ENCODE measurements at regions not wholly inside any gene's neighbourhood (a gene's known extent, or its start where the extent isn't known, plus 50 kb on each side); places are given as distances from the start of the nearest gene placed in this dataset.
"Not testable (repeated sequence)": the region's sequence is repeated elsewhere in the genome, so short reads cannot be mapped to it uniquely, and the experiment has no call there.

DNA sequence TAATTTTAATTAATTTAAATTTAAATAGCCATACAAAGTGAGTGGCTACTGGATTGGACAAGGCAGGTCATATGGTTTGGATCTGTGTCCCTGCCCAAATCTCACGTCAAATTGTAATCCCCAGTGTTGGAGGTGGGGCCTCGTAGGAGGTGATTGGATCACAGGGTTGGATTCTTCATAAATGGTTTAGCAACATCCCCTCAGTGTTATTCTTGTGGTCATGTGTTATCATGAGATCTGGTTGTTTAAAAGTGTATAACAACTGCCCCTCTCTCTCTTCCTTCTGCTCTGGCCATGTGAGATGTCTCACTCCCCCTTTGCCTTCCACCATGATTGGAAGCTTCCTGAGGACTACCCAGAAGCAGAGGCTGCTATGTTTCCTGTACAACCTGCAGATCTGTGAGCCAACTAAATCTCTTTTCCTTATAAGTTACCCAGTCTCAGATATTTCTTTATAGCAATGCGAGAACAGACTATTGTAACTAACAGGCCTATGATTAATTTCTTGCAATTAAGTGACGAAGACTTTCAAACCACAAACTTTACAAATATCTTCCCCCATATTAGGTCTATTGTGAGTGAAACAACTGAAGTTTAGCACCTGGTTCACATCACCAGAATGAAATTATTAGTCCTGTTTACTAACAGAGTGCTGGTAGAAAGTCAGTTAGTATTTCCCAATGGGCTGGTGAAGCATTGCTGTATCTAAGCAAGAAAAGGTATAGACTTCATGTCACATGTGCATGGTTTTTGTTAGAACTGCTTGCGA lies 60.0 kb upstream of the TNFAIP3 start:
- H3K27ac ChIP-seq, result no peak overlapping the region
- no peak overlapping the region for H3K4me3 ChIP-seq

DNA sequence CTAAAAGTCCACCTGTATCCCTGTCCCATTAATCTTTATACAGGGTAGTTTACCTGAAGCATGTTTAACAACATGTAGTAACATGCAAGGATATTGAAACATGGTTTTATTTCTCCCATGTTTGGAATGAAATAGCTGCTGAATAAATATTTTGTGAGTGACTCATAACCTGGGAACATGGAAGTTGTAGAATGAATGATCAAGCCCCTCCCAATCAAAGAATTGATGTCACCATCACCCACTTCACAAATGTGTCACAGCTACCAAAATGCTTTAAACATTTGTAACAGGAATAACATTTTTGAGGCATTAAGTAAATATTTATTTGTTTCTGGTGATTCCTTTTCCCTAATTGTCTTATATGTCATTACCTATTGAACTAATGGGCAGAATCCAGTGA lies 58.9 kb upstream of the TNFAIP3 start:
- H3K4me3 ChIP-seq, result no peak overlapping the region
- peak overlapping the region in 1 of 21 experiments; percentile 22 for H3K27ac ChIP-seq

DNA sequence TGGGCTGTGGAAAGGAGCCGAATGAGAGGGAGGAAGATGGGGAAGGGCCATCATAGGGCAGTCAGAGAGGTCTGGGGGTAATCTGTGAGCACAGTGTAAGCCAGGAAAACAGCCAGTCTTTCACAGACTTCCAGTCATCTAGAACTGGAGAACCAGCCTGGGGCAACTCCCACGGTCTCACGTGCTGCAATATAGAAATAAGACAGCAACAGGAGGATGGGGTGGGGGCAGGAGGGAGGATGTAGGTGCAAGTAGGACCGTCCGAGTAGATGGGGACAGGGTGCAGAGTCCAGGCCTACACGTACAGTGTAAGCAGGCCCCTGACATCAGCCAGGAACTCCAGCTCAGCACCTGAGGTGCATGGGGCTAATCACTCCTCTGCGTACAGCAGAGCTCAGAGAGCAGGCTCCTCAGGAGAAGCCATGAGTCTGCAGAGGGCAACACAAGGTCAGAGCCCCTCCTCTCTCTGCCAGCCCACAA lies 58.2 kb upstream of the TNFAIP3 start:
- Histone ChIP-seq H3K4me3 (no peak overlapping the region), H3K27ac (peak overlapping the region in 1 of 21 experiments; percentile 7)

DNA sequence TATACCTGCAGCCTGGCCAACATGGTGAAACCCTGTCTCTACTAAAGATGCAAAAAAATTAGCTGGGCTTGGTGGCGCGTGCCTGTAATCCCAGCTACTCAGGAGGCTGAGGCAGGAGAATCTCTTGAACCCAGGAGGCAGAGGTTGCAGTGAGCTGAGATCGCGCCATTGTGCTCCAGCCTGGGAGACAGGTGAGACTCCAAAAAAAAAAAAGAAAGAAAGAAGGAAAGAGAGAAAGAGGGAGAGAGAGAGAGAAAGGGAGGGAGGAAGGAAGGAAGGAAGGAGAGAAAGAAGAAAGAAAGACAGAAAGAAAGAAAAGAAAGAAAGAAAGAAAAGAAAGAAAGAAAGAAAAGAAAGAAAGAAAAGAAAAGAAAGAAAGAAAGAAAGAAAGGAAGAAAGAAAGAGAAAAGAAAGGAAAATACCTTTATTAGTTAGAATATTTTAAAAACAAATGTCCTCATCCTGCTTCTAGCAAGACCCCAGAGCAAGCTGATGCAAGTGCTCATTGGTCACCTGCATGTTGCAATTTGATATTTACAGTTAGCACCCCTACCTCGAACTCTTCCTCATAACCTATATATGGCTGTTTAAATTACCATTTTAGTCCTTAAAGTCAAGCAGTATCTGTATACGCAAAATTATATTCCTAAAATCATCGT lies 57.0 kb upstream of the TNFAIP3 start:
- not testable (repeated sequence) for H3K4me3 ChIP-seq
- peak overlapping the region in 1 of 21 experiments; percentile 75 for H3K27ac ChIP-seq

DNA sequence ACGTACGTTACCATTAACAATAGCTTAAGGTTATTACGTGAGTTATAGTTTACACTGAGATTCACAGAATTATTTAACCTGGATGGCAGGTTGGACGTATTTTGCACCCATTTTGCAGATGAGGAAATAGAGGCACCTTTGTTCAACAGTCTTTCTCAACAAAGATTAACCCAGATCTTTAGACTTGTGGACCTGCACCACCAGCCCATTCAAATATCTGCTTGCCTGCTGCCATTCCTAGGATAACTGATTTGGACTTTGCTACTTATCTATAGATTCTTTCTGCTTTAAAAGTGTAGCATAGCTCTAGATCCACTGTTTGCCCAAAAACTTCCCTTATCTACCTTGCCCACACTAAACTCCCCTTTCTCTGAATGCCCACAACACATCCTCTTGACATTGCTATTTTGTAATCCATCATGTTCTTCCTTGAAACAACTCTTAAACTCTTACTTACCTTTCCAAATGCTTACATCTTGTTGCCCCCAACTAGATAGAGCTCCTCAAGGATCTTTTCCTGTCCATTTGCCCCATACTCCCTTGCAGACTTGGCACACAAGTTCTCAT lies 56.4 kb upstream of the TNFAIP3 start:
- peak overlapping the region in 16 of 21 experiments; percentile 12 to 81 (median 58) for H3K27ac ChIP-seq

DNA sequence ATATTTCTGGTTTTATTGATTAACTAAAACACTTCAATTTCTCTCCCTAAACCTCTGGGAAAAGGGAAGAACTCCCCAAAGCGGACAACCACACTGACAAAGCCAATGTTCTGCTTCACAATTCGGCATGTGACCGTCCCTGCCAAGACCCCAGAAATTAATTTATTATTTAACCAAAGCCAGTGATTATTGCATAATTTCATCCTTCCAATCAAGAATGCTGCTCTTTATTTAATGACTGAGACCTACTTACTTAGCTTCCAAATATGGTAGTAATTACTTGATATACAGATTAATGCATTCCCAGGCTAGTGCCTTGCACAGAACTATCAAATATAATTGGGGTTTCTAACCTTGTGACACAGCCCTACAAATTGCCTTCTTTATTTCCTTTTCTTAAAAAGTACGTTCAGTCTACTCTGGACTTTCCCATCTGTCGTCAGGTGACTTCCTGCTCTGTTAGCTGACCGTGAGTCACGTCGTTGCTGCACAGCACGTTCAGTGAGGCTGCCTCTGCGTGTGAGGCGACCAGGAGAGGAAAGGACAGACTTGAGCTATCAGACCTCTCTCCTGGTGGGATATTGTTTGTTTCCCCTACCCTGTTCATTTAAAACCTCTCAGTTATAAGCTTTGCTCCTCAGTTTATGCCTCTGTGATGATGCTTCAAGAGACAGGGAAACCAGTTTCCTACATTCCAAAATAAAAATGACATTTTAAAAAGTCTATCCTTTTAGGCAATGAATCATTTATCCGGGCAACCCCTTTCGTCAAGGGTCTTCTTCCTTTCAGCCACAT lies 55.7 kb upstream of the TNFAIP3 start:
- H3K4me3 ChIP-seq, result no peak overlapping the region
- H3K27ac ChIP-seq, result peak overlapping the region in 18 of 21 experiments; percentile 12 to 81 (median 59)

More for the DNA sequence above, 56.4 kb upstream of the TNFAIP3 start:
- H3K4me3 ChIP-seq, result no peak overlapping the region

DNA sequence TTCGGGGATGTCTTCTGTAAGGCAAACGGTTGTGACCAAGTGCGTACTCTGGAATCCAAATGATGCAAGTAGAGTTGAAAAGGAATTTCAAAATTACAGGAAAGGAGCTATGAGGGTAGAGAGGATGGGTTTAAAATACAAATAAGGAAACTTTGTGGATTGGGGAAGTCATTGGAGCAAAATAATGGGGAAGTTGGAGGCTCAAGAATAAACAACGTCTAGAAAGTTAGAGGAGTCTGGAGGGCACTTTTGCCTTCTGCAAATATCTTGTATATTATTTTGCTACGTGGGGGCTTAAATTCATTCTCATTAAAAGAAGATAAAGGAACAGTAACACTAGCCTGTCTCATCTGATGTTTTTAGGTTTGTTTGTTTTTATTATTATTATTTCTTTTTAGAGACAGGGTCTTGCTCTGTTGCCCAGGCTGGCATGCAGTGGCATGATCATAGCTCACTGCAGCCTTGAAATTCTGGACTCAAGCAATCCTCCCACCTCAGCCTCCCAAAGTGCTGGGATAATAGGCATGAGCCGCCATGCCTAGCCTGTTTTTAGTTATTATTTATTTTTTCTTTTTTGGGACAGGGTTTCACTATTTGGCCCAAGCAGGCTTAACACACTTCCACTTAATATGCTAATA lies 55.0 kb upstream of the TNFAIP3 start:
- H3K4me3 ChIP-seq, result no peak overlapping the region
- peak overlapping the region in 17 of 21 experiments; percentile 12 to 81 (median 58) for H3K27ac ChIP-seq

DNA sequence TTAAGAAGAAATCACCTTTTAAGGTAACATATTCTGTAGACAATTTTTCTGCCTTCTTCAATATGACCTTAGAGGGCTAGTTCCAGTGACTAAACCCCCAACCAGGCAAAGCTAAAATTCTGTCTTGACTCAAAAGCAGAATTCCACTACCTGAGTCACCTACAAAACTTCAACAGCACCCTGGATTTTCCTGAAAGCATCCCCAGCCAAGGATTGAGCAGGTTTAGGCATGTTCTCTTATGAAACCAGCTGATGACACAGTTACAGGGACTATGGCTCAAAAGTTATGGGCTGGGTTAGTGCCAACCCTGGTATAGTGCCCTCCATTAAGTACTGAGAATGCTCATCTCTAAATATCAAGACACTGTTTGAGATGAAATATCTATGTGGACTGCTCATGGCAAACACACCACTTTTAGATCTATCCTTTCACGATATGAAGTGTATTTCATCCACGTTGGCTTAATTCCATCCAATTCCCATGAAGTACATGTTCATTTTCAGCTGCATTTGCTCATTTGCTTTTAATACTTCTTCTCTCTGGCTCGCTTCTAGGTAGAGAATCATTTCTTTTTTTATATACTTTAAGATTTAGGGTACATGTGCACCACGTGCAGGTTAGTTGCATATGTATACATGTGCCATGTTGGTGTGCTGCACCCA lies 53.6 kb upstream of the TNFAIP3 start:
- H3K27ac ChIP-seq, result peak overlapping the region in 1 of 21 experiments; percentile 38
- H3K4me3 ChIP-seq, result no peak overlapping the region

DNA sequence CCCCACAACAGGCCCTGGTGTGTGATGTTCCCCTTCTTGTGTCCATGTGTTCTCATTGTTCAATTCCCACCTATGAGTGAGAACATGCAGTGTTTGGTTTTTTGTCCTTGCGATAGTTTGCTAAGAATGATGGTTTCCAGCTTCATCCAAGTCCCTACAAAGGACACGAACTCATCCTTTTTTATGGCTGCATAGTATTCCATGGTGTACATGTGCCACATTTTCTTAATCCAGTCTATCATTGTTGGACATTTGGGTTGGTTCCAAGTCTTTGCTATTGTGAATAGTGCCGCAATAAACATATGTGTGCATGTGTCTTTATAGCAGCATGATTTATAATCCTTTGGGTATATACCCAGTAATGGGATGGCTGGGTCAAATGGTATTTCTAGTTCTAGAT lies 53.0 kb upstream of the TNFAIP3 start:
- not testable (repeated sequence) for H3K27ac ChIP-seq, H3K4me3 ChIP-seq

DNA sequence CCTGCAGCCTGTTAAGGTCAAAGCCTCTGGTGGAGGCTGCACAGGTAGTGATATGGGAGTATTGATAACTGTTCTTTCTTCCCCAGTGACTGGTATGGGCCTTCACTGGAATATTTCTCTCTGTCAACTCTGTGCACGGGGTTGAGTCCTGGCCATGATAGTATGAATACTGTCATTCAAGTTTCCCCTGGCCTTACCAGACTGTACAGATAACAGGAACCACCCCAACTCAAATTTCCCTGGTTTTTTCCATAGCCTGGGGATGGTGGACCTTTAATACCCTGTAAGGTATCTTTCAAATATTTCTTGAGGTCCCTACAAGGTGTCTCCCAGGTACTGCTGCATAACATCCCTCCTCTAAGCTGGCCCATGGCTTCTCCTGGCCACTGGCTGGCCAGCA lies 51.4 kb upstream of the TNFAIP3 start:
- peak overlapping the region in 7 of 21 experiments; percentile 7 to 77 (median 46) for H3K27ac ChIP-seq
- no peak overlapping the region for H3K4me3 ChIP-seq

DNA sequence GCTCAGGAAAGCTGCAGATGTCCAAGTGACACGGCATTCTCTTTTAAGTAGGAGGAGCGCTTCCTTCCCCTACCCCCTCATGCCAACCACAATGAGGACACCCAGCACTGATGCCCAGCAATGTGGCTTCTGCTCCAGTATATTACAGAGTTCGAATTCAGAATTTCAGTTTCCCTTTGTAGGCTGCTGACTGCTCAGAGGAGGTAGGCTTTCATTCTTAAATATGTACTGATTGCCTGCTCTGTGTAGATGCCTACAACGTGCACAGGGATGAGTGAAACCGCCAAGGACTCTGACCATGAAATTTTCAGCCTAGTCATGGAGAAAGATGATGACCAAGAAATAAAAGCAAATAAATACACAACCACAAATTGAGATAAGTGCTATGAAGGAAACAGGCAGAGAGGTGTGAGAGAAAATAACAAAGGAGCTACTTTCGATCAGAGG lies 50.9 kb upstream of the TNFAIP3 start:
- Histone ChIP-seq H3K4me3 (no peak overlapping the region), H3K27ac (peak overlapping the region in 7 of 21 experiments; percentile 7 to 77 (median 46))

DNA sequence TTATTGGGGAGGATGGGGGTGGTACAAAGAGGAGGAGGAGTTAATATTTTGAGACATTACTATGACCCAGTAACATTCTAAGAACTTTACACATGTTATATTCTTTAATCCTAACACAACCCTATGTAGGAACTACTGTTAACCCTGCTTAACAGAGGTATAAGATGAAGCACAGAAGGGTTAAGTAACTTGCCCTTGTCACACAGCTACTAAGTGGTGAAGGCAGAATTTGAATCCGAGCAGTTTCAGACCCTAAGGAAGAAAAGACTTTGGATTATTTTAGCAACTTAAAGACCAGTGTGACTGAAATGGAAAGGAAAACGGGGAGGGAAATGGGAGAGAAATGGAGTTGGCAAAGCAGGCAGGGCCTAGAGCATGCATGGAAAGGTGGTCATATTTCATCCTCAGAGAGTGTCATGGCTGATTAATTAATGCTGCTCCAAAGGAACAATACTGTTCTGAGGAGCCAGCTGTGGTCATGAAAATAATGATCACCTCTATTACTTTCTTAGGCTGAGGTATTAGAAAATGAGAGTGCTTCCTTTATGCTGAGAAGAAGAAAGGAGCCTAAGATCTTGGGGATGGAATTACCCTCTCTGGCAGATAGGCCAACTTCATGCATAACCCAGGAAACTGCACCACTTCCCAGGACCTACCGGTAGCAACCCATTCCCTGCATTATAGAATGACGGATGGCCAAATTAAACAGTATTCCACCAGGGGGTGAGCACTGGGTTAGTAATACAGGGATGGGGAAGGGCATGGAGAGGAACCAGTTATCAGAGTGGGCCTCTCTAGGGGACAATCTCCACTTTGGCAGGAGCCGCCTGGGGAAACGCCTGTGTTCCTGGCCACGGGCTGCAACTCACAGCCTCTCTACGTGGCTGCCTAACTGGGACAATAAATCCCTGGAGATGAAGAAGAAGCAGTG lies 50.1 kb upstream of the TNFAIP3 start:
- Histone ChIP-seq H3K27ac (peak overlapping the region in 4 of 21 experiments; percentile 13 to 77 (median 54)), H3K4me3 (no peak overlapping the region)
